ENCODE measurements at regions not wholly inside any gene's neighbourhood (a gene's known extent, or its start where the extent isn't known, plus 50 kb on each side); places are given as distances from the start of the nearest gene placed in this dataset.

GRCh38 chr12:92028441-92028709 lies 117.3 kb downstream of the BTG1 start:
- ATAC-seq (no peak), DNase-seq (ENCODE audit: low read depth, low spot score) (no peak)

GRCh38 chr12:92027701-92028440 lies 117.8 kb downstream of the BTG1 start:
- Histone ChIP-seq H3K9me3 (ENCODE audit: control insufficient read depth, insufficient read depth, low read depth, low read length) (no peaks in the 10 kb centered on the region), H3K4me3 (ENCODE audit: low read depth in 2 of 2, low read length in 2 of 2) (no peak overlapping the region), H3K27ac (ENCODE audit: low read length) (no peak overlapping the region), H3K36me3 (ENCODE audit: control insufficient read depth, insufficient read depth, low read length) (no peaks in the 10 kb centered on the region), H3K27me3 (ENCODE audit: control insufficient read depth, insufficient read depth, low read length) (no peaks in the 10 kb centered on the region), H3K4me1 (ENCODE audit: control insufficient read depth, insufficient read depth, low read length) (no peaks in the 10 kb centered on the region)
- ChIA-PET POLR2A (interaction anchor here (0.6 kb wide), 1 partner anchor 34 kb away, joined by 4 read pairs; no protein-coding TSS in a partner anchor), CTCF (no interaction called here)
- TF ChIP-seq, protein P1, sequence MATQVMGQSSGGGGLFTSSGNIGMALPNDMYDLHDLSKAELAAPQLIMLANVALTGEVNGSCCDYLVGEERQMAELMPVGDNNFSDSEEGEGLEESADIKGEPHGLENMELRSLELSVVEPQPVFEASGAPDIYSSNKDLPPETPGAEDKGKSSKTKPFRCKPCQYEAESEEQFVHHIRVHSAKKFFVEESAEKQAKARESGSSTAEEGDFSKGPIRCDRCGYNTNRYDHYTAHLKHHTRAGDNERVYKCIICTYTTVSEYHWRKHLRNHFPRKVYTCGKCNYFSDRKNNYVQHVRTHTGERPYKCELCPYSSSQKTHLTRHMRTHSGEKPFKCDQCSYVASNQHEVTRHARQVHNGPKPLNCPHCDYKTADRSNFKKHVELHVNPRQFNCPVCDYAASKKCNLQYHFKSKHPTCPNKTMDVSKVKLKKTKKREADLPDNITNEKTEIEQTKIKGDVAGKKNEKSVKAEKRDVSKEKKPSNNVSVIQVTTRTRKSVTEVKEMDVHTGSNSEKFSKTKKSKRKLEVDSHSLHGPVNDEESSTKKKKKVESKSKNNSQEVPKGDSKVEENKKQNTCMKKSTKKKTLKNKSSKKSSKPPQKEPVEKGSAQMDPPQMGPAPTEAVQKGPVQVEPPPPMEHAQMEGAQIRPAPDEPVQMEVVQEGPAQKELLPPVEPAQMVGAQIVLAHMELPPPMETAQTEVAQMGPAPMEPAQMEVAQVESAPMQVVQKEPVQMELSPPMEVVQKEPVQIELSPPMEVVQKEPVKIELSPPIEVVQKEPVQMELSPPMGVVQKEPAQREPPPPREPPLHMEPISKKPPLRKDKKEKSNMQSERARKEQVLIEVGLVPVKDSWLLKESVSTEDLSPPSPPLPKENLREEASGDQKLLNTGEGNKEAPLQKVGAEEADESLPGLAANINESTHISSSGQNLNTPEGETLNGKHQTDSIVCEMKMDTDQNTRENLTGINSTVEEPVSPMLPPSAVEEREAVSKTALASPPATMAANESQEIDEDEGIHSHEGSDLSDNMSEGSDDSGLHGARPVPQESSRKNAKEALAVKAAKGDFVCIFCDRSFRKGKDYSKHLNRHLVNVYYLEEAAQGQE (IDR thresholded peaks at IDR 0.05; ENCODE audit: insufficient read depth in 1 of 2, low read depth in 2 of 2, low read length in 1 of 2): no peak
- TF ChIP-seq SIN3A (IDR thresholded peaks at IDR 0.05; ENCODE audit: borderline replicate concordance, insufficient read depth, low read depth, low read length) (no peak), POLR2AphosphoS5 (IDR thresholded peaks at IDR 0.05; ENCODE audit: low read depth, low read length) (no peak), TCF7L2 (IDR thresholded peaks at IDR 0.05; ENCODE audit: low read depth, low read length) (no peak)
- TF ChIP-seq, protein P2, sequence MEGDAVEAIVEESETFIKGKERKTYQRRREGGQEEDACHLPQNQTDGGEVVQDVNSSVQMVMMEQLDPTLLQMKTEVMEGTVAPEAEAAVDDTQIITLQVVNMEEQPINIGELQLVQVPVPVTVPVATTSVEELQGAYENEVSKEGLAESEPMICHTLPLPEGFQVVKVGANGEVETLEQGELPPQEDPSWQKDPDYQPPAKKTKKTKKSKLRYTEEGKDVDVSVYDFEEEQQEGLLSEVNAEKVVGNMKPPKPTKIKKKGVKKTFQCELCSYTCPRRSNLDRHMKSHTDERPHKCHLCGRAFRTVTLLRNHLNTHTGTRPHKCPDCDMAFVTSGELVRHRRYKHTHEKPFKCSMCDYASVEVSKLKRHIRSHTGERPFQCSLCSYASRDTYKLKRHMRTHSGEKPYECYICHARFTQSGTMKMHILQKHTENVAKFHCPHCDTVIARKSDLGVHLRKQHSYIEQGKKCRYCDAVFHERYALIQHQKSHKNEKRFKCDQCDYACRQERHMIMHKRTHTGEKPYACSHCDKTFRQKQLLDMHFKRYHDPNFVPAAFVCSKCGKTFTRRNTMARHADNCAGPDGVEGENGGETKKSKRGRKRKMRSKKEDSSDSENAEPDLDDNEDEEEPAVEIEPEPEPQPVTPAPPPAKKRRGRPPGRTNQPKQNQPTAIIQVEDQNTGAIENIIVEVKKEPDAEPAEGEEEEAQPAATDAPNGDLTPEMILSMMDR (IDR thresholded peaks at IDR 0.05): no peak
- in situ Hi-C loops (cut with HindIII; ENCODE audit: low pct_unique_long_range_greater_than_20kb, low sequenced_read_pairs) (no loop called here), intact Hi-C loops (cut with micrococcal nuclease; ENCODE audit: unreplicated experiment) (no loop called here)
- BruUV-seq (replicated peaks): no TSS peak
- ATAC-seq: no peak
- DNase-seq (ENCODE audit: low read depth, low spot score): no peak

More at GRCh38 chr12:92028441-92028709, 117.3 kb downstream of the BTG1 start:
- ChIA-PET POLR2A (interaction anchor here (0.6 kb wide), 1 partner anchor 33 kb away, joined by 4 read pairs; no protein-coding TSS in a partner anchor), CTCF (no interaction called here)
- intact Hi-C loops (cut with micrococcal nuclease; ENCODE audit: unreplicated experiment) (no loop called here), in situ Hi-C loops (cut with HindIII; ENCODE audit: low pct_unique_long_range_greater_than_20kb, low sequenced_read_pairs) (no loop called here)
- BruUV-seq (replicated peaks): no TSS peak
- Histone ChIP-seq H3K36me3 (ENCODE audit: control insufficient read depth, insufficient read depth, low read length) (no peaks in the 10 kb centered on the region), H3K4me1 (ENCODE audit: control insufficient read depth, insufficient read depth, low read length) (no peaks in the 10 kb centered on the region), H3K27ac (ENCODE audit: low read length) (no peak overlapping the region), H3K27me3 (ENCODE audit: control insufficient read depth, insufficient read depth, low read length) (no peaks in the 10 kb centered on the region), H3K9me3 (ENCODE audit: control insufficient read depth, insufficient read depth, low read depth, low read length) (no peaks in the 10 kb centered on the region), H3K4me3 (ENCODE audit: low read depth in 2 of 2, low read length in 2 of 2) (no peak overlapping the region)
- TF ChIP-seq, protein P2 (IDR thresholded peaks at IDR 0.05): no peak
- no peak for TF ChIP-seq POLR2AphosphoS5 (IDR thresholded peaks at IDR 0.05; ENCODE audit: low read depth, low read length)
- TF ChIP-seq, protein P1 (IDR thresholded peaks at IDR 0.05; ENCODE audit: insufficient read depth in 1 of 2, low read depth in 2 of 2, low read length in 1 of 2): no peak
- no peak for TF ChIP-seq SIN3A (IDR thresholded peaks at IDR 0.05; ENCODE audit: borderline replicate concordance, insufficient read depth, low read depth, low read length)
- TF ChIP-seq TCF7L2 (IDR thresholded peaks at IDR 0.05; ENCODE audit: low read depth, low read length): no peak
